SK-N-SH treated with all-trans-retinoic acid at 6 μM for 48 hours (cell line): ENCODE measurements at regions not wholly inside any gene's neighbourhood (a gene's known extent, or its start where the extent isn't known, plus 50 kb on each side); places are given as distances from the start of the nearest gene placed in this dataset.

ENCODE experiments used
- ARNTL ChIP-seq: fragments of 450-650 bp; formaldehyde crosslinking; IDR thresholded peaks from 2 replicates; pipeline ENCODE4 v1.5.0; 2020; ENCODE audit warnings: low read depth, mild to moderate bottlenecking, moderate library complexity, borderline replicate concordance
- ZNF565 ChIP-seq: fragments of 450-650 bp; formaldehyde crosslinking; conservative IDR thresholded peaks from 2 replicates; pipeline ENCODE4 v1.5.0; 2020; ENCODE audit warnings: low read depth, mild to moderate bottlenecking, moderate library complexity

- TF ChIP-seq ZNF565 (no peak), ARNTL (CRISPR knock-in tag) (no peak)
Observed at GRCh38 chr11:107151579-107151978, 133.3 kb upstream of the GUCY1A2 start.
